Endothelial cell of umbilical vein (primary cell): ENCODE measurements at regions not wholly inside any gene's neighbourhood (a gene's known extent, or its start where the extent isn't known, plus 50 kb on each side); places are given as distances from the start of the nearest gene placed in this dataset.

Experiments
- FOS ChIP-seq: IDR thresholded peaks from 2 replicates; pipeline ENCODE4 v1.6.1; 2011; ENCODE audit warnings: mild to moderate bottlenecking, low read length, moderate library complexity, borderline replicate concordance; ENCODE audit not compliant: insufficient read depth
- JUN ChIP-seq: IDR thresholded peaks from 2 replicates; pipeline ENCODE4 v1.6.1; 2011; ENCODE audit warnings: borderline replicate concordance, low read depth; ENCODE audit not compliant: insufficient read length, insufficient read depth
- POLR2A ChIP-seq: IDR thresholded peaks from 2 replicates; pipeline ENCODE4 v1.6.1; 2012; ENCODE audit warnings: low read depth, mild to moderate bottlenecking, control low read depth, low read length
- TF ChIP-seq, protein P1 (sequence below), 2 donors: IDR thresholded peaks; 1 replicate in 1 of 2; 2 replicates in 1 of 2; pipeline ENCODE4 v1.5.1; 2011; ENCODE audit warnings: low read length in 2 of 2, mild to moderate bottlenecking in 2 of 2, moderate library complexity in 2 of 2, control low read depth in 1 of 2, inconsistent platforms in 1 of 2, low read depth in 1 of 2; ENCODE audit not compliant: insufficient read depth in 1 of 2; ENCODE audit errors: extremely low read depth in 1 of 2

DNA sequence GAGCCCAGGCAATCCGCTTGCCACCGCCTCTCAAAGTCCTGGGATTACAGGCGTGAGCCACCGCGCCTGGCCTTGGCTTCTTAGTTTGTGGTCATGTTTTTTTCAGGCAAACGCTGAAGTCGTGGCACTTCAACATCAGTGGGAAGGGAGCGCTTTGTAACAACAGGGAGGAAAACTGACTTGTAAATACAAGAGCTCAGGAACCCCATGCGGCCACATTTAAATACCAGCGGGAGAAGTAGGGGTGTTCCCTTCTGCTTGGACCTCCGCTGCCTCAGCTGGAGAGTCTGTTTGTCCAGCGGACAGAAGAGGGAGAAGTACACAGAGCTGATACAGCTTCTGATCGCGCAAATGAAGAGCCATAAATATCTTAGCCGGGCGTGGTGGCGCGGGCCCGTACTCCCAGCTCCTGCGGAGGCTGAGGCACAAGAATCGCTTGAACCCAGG lies 108.7 kb upstream of the KMT2C start:
- TF ChIP-seq JUN (no peak), POLR2A (no peak), FOS (no peak)
- TF ChIP-seq, protein P1, sequence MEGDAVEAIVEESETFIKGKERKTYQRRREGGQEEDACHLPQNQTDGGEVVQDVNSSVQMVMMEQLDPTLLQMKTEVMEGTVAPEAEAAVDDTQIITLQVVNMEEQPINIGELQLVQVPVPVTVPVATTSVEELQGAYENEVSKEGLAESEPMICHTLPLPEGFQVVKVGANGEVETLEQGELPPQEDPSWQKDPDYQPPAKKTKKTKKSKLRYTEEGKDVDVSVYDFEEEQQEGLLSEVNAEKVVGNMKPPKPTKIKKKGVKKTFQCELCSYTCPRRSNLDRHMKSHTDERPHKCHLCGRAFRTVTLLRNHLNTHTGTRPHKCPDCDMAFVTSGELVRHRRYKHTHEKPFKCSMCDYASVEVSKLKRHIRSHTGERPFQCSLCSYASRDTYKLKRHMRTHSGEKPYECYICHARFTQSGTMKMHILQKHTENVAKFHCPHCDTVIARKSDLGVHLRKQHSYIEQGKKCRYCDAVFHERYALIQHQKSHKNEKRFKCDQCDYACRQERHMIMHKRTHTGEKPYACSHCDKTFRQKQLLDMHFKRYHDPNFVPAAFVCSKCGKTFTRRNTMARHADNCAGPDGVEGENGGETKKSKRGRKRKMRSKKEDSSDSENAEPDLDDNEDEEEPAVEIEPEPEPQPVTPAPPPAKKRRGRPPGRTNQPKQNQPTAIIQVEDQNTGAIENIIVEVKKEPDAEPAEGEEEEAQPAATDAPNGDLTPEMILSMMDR (IDR thresholded peaks at IDR 0.05; ENCODE audit: extremely low read depth in 1 of 2, insufficient read depth in 1 of 2, low read depth in 1 of 2, low read length in 2 of 2): no peak
